Jurkat, Clone E6-1 (cell line): ENCODE measurements at regions not wholly inside any gene's neighbourhood (a gene's known extent, or its start where the extent isn't known, plus 50 kb on each side); places are given as distances from the start of the nearest gene placed in this dataset.
A peak's percentile ranks its signal among the peaks of the same experiment; 100 is the strongest.

ENCODE experiments used
- DNase-seq: peaks from one replicate; pipeline ENCODE4 v3.0.0-alpha.2; 2011; ENCODE audit warnings: low read depth, low spot score
- H3K4me3 ChIP-seq: 2 replicates; pipeline ENCODE4 v1.5.1; 2011; ENCODE audit warnings: mild to moderate bottlenecking, low read length, control low read depth, moderate library complexity

DNA sequence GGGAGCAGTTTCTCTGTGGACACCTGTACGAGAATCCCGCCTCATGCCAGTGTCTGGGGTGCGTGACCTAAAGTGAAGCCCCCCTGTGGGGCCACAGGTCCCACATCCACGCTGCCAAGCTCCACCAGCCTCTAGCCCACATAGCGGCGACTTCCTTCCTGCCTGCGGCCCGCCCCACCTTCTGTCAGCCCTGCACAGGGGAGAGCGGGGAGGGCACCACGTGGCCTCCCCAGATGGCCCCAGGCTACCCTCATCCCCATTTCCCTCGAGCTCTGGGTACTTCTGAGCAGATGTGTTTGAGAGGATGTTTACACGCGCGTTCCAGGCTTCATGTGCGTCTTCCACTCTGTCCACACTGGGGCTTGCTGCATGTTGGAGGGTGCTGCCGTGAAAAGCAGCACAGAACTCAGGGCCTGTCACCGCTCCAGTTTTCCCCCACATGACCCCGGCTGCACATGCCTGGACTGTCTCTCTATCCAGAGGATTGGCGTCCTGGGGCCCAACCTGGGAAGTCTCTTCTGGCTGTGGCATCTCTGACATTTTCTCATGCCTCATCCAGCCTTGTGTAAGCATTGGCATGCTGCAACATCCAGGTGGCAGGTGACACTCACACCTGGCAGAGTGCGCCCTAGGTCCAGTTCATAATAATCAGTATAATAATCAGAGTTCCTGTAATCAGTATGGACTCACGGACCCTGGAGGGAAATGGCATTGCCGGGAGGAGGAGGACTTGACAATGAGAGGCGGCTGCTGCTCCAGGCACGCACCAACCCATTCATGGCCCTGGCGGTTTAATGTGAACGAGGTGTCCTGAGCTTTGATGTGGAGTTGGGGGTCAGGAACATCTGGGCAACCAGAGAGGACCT, 146.3 kb upstream of the TWIST2 start:
- DNase-seq: peak; percentile 52
- no peak overlapping the region for H3K4me3 ChIP-seq

- H3K4me3 ChIP-seq: no peak overlapping the region
These were observed 145.4 kb upstream of the TWIST2 start for GRCh38 chr2:238702276-238703052.

DNA sequence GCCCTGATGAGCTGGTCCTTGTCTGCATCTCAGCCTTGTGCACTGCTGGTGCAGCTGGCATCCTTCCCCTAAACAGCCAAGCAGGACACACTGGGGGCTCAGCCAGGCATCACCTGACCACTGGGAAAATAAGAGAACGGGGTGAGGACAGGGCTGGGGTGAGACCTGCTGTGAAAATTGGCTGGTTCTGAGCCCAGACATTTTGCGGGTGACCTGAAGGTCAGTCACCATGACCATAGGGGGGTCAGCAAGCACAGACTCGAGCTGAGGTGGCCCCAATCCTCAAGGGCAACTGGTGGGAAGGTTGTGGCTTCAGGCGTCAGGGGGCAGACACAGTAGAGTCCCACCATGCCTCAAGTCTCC, 144.9 kb upstream of the TWIST2 start:
- no peak overlapping the region for H3K4me3 ChIP-seq

More at GRCh38 chr2:238702276-238703052, 145.4 kb upstream of the TWIST2 start:
- DNase-seq: no peak

GRCh38 chr2:238703436-238703835, 144.4 kb upstream of the TWIST2 start:
- no peak for DNase-seq
- no peak overlapping the region for H3K4me3 ChIP-seq

More for the DNA sequence above, 144.9 kb upstream of the TWIST2 start:
- DNase-seq: no peak

DNA sequence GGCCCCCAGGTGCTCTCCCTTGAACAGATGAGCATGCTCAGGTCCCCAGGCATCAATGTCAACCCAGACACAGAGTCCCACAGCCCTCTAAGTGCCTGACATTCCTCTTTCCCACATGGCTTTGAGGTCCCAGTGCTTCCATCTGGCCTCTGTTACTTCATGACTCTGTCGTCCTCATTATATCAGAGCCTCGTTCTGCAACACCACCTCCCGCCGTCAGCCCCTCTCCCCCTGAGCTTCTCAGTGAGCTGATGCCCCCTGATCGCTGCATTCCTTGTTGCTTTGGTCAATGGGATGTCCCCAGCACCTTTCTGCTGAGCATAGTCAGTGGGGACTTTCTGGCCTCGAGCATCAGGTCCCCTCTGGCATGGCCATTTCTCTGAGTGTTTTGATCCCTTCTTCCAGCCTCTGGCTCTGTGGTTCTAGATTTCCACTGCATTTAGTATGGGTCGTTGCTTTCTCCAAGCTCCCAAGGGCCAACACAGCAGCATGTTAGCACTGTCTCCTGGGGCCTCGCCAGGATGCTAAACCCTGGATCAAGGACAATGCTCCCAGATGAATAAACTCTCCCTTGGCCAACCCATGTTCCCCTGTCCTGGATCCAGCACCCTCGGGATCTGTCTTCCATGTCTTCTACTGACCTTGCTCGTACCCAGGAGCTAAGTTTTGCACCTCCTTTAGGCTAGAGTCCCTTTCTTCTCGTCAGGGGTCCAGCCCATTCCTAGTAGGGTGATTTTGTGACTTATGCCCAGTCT, 143.2 kb upstream of the TWIST2 start:
- no peak for DNase-seq

GRCh38 chr2:238706163-238706562, 141.7 kb upstream of the TWIST2 start:
- no peak overlapping the region for H3K4me3 ChIP-seq
- no peak for DNase-seq

More for the DNA sequence above, 143.2 kb upstream of the TWIST2 start:
- H3K4me3 ChIP-seq: no peak overlapping the region

DNA sequence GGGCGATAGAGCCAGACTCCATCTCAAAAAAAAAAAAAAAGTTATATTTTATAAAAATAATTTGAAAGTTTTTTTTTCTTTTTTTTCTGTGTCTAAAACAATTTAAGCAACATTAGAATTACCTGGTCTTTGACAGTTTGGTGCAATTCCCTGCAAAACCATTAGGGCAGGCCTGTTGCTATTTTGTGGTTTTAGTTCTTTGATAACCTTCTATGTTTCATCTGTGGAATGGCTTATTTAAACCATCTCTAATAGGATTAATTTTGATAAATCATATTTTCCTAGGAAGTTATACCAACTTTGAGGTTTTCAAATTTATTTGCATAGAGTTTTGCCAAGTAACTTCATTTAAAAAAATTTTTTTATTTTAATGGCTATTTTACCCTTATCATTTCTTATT, 141.2 kb upstream of the TWIST2 start:
- DNase-seq: peak; percentile 19
- H3K4me3 ChIP-seq: no peak overlapping the region

DNA sequence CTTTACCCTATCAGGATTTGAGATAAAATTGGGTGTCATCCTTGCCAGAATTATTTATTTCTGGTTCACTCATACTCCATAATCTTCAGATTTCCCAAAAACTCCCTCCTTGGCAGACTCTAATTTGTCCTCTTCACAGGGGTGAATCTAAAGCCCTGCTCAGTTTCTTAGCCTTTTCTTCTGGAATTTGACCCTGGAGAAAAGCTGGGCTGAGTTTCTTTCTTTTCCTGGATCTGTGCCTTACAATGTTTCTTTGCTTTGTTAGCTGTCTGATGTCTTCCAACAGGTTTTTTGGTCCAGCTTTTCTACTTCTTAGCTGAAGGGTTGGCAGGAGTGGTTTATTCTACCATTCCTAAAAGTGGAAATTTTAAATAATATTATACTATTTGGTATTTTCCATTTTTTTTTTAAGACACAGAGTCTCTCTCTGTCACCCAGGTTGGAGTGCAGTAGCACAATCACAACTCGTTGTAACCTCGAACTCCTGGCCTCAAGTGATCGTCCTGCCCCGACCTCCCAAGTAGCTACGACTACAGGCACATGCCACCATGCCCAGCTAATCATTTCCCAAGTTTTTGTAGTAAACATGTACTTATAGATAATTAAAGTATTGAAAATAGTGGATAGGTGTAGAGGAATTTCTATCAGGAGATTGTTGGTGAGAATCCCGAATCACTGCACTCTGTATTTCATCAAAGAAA, 138.4 kb upstream of the TWIST2 start:
- DNase-seq: no peak
- no peak overlapping the region for H3K4me3 ChIP-seq

DNA sequence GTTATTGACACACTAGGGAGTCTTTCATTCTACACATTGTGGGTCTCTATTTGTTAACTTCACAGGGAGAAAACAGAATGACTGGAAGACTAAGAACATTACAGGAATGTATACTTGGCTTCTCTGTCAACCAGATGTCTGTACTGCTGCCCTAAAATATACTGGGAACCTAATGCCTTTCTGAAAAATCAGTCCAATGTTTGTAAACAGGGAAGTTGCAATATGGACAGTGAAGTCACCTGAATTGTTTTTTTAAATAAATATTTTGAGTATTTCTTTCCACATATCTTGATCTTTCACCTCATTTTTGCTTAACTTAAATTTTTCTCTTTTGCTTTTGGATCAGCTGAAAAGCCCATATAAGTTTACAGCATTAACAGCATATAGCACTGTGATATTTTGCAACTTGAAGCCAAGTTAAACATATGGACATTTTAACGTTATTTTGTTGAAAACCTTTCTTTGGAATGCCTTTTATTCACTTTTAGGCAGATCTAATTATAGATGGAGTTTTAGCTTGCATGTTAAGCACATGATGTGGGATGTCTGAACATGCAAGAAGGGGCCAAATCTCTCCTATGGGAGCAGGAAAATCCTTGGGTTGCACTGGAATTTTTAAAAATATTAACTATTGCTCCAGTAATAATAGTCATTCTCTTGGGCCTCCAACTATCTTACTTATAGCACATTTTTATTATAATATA, 137.7 kb upstream of the TWIST2 start:
- DNase-seq: no peak
- no peak overlapping the region for H3K4me3 ChIP-seq

DNA sequence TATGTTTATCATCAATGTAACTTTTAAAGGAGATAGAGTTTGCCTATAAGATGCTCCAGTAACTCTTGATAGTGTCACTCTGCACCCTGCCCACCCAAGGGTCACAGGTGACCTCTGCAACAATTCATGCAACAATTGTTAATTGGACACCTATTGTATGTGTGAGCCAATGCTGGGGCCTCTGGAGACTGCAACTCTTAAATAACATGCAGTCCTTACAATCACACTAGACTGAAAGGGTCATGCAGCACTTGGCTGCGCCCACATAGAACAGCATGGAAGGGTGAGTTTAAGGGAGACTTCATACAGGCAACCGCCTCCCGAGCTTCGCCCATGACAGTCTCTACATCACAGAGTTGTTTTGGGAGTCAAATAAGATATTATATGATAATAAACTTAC, 137.1 kb upstream of the TWIST2 start:
- no peak overlapping the region for H3K4me3 ChIP-seq
- no peak for DNase-seq

GRCh38 chr2:238711346-238711745, 136.5 kb upstream of the TWIST2 start:
- no peak for DNase-seq
- no peak overlapping the region for H3K4me3 ChIP-seq

- H3K4me3 ChIP-seq: no peak overlapping the region
- DNase-seq: no peak
These were observed 135.9 kb upstream of the TWIST2 start for GRCh38 chr2:238712011-238712410.

DNA sequence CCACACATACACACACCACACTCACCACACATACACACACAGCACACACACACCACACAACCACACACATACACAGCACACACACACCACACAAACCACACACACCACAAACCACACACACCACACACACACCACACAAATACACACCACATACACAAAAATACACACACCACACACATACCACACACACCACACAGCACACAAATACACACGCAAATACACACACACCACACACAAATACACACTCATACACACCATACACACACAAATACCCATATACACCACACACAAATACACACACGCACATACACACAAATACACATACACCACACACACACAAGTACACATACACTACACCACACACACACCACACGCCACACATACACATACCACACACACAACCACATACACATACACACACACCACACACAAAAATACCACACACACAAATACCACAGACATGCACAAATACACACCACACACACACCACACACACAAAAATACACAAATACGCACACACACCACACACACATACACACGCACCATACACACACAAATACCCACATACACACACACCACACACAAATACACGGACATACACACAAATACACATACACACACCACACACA, 134.6 kb upstream of the TWIST2 start:
- DNase-seq: no peak
- H3K4me3 ChIP-seq: no peak overlapping the region

DNA sequence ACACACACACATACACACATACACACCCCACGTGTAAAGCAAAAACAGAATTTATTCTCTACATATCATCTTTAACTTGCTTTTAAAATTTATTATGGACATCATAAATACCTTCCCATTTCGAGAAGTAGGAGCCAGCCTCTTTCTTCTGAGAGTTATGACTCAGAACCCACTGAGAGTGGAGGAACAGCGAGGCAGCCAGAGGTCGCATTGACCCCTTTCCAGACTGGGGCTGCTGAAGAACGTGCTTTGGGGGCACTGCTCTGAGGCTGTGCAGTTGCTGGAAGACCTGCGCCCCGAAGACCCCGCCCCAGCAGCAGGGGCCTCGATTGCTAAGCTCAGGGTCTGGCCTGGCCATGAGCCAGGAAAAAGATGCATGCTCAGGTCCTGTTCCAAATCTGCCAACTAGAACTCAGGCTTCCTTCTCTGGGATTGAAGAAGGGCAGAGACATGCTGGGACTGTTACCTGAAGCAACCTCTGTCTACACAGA, 133.8 kb upstream of the TWIST2 start:
- H3K4me3 ChIP-seq: no peak overlapping the region
- DNase-seq: no peak

GRCh38 chr2:238716171-238716570, 131.7 kb upstream of the TWIST2 start:
- no peak for DNase-seq
- H3K4me3 ChIP-seq: no peak overlapping the region

- H3K4me3 ChIP-seq: no peak overlapping the region
- no peak for DNase-seq
These were observed 131.3 kb upstream of the TWIST2 start for GRCh38 chr2:238716585-238716984.

DNA sequence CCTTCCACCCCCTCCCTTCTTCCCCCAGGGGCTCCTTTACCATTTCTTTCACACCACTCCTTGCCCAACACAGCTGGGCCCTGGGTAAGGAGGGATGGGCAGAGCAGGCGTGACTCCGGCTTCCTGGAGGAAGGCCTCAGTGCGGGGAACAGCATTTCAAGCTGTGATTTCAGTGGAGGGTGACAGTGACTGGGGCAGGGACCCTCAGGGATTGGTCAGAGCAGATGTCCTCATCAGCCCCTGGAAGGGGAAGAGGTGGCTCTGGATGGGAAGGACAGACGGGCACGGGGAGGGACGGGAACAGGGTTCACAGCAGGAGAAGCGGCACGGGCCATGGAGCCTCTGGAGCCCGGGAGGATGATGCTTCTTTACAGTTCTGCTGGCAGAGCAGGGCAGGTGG, 130.8 kb upstream of the TWIST2 start:
- no peak for DNase-seq
- H3K4me3 ChIP-seq: no peak overlapping the region

- no peak overlapping the region for H3K4me3 ChIP-seq
- DNase-seq: no peak
These were observed 128.2 kb upstream of the TWIST2 start for GRCh38 chr2:238719641-238720040.
